Activated gamma-delta T cell treated with Interleukin-2 at 50 U/mL for 16 hours (primary cell): ENCODE measurements at regions not wholly inside any gene's neighbourhood (a gene's known extent, or its start where the extent isn't known, plus 50 kb on each side); places are given as distances from the start of the nearest gene placed in this dataset.
A peak's percentile ranks its signal among the peaks of the same experiment; 100 is the strongest.

Source experiments
- DNase-seq: peaks from one replicate; pipeline ENCODE4 v3.0.0-alpha.2; 2020

DNA sequence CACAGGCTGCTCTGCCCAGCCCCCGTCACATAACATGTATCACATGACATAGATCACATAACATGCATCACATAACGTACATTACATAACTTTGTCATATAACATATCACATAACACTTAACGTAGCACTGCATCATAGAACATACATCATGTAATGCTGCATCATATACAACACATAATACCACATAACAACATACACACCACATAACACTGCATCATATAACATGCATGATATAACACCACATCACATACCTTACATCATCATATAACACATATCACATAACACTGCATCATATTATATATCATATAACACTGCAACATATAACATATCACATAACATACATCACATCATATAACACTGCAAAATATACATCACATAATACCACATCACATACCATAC lies 83.8 kb downstream of the AXIN2 start:
- DNase-seq, result no peak

DNA sequence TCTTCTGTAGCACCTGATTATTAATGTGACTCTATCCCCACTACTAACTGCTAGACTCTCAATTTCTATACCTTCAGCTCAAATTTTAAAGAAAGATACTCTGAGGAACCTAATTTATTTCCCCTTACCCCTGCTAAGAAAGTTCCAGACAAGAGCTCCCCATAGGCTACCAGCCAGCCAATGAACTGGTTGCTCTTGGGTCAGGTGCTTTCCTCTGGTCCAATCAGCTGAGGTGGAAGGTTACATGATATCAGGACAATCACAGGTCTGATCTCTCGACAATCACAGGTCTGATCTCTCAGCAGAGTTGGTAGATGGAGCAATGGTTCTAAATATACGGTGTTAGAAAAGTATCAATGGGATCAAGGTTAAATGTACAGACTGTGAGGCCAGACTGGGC lies 86.8 kb downstream of the AXIN2 start:
- DNase-seq, result no peak

DNA sequence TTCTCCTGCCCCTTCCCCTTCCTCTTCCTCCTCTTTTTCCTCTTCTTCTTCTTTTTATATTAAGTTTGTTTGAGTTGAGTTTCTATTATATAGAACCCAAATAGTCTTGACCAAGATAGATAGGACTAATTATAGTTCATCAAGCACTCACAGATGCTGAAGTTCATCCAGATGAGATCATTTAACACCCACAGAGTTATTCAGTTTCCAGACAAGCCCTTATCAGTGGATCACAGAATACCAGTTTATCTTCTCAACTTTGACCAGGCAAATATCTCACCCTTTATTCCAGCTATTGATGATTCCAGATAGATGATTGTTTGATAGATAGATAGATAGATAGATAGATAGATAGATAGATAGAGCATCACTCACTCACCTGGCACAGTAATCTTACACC lies 87.5 kb downstream of the AXIN2 start:
- DNase-seq, result no peak

DNA sequence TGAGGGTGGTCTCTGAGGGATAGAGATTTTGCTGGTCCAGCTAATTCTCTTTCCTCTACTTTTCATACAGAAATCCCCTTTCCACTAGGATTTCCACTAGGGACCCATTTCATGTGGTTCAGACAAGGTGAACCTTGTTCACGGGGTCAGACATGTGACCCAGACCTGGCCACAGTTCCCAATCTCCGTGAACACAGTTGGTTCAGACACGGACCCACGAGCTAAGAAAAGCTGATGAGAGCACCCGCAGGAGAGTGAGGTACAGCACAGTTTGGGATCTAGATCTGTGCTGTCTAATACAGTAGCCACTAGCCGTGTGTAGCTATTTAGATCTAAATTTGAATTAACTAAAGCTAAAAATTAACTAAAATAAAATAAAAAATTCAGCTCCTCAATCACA lies 88.1 kb downstream of the AXIN2 start:
- DNase-seq, result no peak

DNA sequence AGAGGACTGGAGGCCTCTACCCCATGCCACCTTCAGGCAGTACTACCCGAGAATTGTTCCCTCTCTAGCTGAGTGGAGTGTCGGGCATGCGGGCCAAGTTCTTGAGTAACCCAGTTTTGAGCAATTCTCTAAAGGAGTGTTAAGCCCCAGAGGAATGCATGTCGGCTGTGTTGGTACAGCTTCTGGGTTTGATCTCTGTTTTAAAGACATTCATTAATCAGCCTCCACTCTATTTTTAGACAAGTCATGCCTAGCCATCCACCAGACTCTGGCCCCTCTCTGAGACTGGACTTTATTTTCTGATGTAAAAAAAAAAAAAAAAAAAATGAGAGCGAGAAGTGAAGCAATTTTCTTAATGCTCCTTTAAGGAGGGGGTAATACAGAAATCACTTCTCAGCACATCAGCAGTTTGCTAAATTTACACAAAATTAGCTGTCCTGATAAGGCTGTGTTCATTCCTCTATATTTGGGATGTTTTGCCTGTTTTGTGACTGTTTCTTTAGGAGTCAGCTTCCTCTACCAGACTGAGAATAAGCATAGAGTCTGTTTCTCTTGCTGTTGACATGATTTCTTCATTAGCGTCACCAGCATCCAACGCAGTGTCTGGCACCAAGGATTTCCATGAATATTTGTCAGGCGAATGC lies 88.7 kb downstream of the AXIN2 start:
- DNase-seq, result no peak

DNA sequence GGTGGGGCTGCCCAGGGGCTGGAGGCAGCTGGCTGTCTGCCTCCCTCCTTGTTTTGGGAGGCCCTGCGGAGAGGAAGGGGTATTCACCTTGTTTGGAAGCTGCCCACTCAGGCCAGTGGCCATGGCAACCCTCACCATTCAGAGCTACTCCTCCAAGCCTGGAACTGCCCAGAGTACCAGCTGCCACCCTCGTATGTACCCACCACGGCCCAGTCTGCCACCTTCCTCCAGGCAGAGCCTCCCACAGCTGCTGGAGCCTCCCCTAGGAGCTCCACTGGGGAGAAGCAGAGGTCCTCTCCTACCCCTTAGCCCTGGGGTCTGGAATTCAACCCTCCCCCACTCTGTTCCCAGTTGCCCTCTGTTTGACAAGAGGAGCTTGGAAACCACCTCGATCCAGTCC lies 90.7 kb downstream of the AXIN2 start:
- no peak for DNase-seq

DNA sequence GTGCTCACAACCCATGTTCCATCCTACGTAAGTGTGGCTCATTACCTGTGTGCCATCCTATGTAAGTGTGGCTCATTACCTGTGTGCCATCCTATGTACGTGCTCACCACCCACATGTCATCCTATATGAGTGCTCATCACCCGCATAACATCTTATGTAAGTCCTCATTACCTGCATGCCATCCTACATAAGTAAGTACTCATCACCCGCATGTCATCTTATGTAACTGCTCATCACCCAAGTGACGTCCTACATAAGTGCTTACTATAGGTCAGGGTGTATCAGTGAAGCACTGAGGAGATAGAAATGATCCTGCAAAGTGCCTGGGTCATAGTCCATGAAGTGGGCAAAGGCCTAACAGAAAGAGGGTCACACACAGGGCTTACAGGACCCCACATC lies 93.1 kb downstream of the AXIN2 start:
- DNase-seq, result no peak

DNA sequence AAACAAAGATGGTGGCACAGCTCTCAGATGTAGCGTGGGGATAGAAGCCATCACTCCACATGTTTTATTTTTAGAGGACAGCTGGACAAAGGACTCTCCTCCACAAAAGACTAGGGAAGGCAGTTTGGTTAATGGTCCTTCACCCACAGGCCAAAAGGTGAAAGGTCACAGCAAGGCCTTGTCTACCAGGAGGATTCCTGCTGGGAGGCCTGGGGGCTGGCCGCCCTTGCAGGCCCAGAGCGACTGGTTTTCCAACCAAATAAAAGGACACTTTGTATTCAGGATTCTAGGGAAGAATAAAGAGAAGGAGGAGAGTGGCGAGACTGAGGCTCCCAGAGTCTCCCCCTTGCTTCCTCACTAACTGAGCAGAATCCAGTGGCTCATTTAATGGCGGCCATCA lies 94.3 kb downstream of the AXIN2 start:
- no peak for DNase-seq

DNA sequence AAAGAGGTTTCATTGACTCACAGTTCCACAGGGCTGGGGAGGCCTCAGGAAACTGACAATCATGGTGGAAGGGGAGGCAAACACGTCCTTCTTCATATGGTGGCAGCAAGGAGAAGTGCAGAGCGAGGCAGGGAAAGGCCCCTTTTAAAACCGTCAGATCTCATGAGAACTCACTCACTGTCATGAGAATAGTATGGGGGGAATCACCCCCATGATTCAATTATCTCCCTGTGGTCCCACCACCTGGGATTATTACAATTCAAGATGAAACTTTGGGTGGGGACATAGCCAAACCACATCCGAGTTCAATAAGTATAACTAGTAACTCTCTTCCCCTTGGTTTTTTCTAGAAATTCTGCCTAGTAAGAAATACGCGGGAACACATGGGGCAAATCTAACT lies 94.9 kb downstream of the AXIN2 start:
- no peak for DNase-seq

DNA sequence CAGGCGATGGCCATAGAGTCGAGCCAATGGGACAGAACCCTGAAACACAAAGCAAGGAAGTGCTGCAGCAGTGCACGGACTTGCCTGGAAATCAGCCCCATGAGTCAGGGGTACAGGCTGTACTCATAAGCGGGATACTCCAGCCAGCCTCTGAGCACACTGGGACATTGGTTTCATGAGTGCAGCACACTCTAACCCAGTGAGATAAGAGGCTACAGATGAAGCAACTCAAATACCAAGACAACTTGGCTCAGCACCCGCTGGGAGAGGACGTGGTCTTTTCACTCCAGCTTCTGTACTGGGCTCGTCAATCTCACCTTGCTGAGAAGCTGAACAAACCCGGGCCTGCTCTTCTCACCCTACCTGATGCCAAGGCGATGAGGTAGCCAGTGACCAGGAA lies 98.2 kb downstream of the AXIN2 start:
- DNase-seq, result no peak

DNA sequence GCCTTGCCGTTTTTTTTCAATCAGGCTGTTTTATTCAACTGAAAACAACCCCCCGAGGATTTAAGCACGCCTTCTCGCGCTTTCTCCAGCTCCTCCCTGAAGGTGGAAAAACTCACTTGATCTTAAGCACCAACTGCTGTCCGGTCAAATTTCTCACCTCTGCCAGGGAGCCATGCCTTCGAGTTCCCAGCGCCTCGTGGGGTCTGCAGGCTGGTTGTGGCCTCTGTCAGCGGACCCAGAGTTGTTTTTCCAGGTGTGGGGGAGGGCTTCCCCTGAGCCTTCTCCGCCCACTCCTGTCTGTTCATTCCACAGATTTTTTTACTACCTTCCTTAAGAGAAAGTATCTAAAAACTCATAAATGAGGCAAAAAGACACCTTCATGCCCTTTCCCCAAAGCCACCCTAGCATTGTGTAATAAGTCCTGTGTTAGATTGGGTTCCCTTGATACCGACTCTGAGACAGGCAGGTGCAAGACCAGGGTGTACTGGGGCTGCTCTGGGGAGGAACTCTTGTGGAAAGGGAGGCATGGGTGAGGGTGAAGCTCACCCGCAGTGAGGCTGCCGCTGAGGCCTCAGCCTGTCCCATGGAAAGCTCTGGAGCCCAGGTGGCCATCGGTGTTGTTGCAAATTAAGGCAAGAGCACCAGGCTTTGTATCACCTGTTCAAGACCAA lies 101.6 kb downstream of the AXIN2 start:
- DNase-seq, result no peak

DNA sequence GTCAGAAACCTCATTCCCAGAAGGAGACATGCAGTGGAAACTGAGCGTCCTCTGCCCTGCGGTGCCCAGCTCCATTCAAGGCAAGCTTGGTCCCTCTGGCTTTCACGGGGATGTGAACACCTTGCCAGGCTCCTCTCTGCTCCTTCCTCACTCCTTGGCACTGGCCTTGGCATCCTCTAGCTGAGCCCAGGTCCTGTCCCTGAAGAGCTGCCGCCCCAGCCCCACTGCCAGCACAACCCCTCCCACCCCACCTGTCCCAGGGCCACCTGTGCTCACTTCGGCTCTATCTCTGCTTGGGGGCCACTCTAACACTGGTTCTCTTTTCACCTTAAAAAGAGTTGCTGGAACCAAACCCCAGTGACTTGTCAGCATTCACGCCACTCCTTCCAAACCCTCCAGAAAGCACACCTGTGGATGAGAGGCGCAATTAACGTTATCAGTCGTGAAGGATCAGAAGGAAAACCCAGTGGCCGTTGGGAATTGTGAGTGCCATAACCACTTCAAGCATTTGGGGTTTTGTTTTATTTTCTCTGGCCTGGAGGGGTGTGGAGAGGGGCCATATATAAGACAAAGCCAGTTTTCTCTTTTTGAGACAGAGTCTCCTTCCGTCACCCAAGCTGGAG lies 103.7 kb downstream of the AXIN2 start:
- DNase-seq, result no peak

DNA sequence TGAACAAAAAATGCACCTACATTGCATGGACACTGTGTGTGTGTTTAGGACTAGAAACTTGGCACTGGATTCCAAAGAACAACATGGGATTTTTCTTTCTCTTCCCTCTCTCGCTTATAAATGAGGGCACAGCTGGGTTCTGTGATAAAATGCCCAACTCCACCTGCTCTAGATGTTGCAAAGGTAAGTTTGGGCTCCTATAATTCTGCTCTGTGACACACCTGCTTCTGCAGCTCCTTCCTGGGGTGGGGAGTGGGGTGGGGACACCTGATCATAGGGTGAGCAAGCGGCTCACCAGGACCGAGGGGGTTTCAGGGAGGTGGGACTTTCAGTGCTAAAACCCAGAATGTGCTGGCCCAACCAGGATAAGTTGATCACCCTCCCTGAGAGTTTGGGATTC lies 104.3 kb downstream of the AXIN2 start:
- no peak for DNase-seq

DNA sequence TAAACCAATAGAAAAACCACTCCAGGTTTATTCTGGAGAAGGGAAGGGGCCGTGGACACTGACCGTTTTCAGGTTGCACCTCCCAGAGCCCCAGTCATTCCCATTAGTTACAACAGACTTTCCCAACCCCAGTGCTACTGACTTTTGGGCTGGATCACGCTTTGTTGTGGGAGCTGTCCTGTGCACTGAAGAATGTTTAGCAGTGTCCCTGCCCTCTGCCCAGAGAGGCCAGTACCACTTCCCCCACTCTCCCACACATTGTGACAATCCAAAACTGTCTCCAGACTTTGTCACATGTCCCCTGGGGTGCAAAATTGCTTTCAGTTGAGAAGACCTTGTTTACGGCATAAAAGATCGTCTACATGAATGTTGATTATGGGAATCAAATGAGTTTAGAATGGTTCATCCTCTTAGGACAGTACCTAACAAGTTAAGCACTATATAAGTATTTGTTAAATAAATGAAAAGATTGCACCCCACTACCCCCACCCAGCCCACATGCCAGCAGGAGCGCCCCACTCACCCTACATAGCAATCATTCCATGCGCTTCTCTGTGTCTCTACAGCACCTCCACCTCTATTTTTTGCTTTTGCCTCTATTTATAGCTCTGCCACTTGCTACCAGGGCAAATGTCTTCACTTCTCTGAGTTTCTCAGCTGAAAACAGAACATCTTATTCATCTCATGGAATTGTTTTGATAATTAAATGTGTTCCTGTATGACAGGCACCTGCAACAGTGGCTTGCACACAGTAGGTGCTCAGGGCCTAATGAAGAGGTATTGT lies 104.9 kb downstream of the AXIN2 start:
- no peak for DNase-seq

DNA sequence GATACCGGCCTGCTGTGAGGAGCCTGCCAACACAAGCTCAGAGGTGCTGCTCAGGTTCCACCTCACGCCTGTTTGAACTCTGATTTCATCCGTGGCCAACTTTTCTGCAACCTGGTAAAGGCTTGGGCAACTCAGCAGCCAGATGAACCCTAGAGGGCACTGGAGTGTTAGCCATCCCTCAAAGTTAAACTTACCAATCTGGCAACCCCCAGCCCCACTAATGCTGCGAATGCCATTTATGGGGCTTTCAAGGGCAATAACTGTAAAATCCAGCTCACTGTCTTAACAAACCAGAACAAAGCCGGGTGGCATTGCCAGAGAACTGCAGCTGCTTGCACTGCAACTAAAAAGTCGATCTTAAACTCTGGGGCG lies 105.5 kb downstream of the AXIN2 start:
- no peak for DNase-seq

DNA sequence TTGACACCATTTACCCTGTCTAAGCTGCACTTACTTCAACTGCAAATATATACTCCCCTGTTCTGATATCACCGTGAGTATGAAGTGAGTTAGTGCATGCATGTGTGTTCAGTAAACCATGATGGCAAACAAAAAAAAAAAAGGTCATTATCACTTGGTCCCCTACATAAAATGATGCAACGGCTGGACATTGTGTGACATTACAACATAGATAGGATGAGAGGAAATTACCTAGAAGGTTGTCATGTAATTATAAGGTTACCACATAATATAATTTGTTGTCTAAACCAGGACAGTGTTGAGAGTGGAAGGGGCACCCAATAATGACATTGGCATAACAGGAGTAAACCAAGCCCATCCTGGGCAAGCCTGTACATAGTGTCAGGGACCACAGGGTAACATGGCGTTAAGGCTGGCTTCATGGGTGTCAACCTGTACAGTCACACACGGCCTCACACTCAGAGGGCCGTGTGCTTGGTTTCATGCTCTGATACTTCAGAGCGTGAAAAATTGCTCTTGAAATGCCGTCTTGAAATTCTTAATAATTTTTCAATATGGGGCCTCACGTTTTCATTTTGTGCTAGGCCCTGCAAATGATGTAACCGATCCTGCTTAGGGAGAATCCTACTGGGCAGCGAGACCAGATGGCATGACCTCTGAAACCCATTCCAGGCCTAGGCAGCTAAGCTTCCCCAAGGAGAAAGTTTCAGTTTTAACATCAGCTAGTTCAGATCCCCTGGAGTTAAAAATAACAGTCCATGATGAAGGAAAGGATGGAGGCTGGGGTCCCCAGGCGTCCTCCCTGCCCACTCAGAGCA lies 106.1 kb downstream of the AXIN2 start:
- no peak for DNase-seq

DNA sequence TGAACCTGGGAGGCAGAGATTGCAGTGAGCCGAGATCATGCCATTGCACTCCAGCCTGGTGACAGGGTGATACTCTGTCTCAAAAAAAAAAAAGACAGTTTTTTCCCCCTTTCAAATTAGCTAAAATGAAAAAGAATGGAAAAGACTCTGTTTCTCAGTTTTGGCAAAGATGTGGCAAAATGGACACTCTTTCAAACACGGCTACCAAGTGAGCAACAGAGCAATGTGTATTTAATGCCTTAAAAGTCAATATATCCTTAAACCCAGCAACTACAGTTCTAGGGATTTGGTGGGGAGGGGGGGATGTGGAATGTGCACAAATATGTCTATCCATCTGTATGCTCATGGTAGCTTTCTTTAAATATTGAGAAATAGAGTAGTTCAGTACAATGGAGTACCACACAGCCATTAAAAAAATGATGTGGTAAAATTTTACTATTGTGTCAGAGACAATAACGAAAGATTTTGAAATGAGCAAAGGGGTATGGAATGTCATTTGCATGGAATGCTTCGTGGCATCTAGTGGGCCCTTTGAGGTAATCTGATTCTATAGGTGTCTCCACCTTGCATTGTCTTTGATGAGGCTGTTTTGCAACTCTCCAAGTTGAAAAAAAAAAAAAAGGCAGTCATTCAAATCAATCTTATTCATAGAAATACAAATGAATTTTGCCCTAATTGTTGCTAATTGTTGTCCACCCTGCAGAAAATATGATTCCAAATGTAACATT lies 108.1 kb downstream of the AXIN2 start:
- no peak for DNase-seq

DNA sequence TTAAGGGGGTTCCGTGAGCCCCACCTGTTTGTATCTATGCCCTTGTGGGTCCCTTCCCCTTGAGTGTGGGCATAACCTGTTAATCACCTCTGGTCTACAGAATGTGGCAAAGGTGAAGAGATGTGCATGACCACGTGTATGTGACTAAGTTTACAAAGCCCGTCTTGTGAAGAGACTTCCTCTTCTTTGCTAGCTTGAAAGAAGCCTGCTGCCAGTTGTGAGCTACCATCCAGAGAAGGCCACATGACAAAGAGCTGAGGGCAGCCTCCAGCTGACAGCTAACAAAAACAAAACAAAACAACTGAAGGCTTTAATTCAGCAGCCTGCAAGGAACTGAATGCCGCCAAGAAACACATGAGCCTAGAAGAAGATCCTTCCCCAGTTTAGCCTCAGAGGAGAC lies 112.0 kb downstream of the AXIN2 start:
- DNase-seq, result peak; percentile 15

DNA sequence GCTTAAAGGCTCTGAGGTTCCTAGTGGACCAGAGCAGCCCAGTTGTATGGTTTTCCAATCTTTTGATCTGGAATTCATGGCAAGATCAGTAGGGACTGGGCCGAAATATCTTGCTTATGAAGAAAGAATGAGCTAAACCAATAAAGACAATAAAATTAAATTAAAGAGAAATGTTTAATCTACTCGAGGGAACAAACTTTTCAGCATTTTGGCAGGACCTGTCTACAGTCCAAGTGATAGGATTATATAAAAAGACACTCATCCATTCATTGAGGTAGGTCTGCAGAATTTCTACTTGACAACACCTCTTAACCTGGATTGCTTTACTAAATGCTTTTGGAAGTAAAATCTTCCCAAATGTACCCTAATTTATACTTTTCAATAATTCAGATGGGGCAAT lies 113.6 kb downstream of the AXIN2 start:
- no peak for DNase-seq

DNA sequence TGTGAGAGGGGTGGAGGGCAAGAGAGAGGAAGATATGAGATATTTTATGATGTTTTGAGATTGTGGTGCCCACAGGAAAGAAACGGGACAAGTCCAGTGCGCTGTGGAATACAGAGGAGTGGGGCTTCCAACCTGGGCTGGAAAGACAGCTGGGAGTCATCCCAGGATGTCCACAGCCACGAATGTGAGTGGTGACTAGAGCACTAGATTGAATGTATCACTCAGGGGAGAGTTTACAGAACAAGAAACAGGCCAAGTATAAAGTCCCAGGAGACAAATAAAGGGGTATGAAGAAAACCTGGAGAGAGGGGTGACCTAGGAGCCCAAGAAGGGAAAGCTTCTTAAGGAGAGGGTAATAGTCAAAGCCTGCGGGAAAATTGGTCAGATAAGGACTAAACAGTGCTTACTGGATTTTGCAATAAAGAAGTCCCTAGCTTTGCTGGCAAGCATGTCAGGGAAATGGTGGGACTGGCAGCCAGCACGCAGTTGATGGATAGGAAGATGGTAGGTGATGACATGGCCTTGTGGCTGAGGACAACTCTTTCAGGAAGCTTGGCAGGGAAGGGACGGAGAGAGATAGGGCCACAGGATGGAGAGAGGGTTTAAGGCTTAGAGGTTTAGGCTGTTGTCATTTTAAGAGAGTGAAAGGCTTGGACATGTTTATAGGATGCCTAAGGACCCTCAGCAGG lies 114.5 kb downstream of the AXIN2 start:
- no peak for DNase-seq

DNA sequence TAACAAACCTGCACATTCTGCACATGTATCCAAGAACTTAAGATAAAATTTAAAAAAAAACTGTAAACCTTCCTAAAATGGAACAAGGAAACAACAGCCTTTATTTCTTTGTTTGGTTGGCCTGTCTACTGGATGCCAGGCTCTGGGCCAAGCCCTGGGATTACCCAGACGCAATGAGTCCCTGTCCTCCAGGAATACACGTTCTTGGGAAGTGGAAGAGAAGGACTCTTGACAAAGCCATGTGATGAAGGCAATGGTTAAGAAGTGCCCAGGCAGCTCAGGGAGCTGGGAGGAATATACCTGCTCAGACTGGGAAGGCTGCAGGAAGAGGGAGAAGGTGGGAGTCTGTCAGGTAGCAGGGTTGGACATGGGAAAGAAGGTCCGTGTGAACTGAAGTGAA lies 115.4 kb downstream of the AXIN2 start:
- no peak for DNase-seq

DNA sequence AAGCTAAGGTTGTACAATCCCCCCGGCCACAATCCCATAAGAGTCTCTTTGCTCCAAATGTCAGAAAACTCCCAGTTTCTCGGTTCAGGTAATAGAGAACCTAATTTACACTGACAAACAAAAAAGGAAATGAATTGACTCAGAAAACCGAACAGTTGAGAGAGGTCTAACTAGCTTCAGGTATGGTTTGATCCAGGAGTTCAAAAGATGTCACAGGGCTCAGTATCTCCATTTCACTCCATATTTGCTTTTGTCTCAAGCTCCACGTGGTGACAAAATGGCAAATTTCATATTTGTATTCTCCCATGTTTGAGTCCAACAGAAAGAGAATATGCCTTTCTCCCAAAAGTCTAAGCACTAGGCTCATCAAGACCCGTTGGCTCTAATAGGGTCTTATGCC lies 117.4 kb downstream of the AXIN2 start:
- DNase-seq, result no peak
